Hepatocyte (in vitro differentiated cells): ENCODE measurements at regions not wholly inside any gene's neighbourhood (a gene's known extent, or its start where the extent isn't known, plus 50 kb on each side); places are given as distances from the start of the nearest gene placed in this dataset.

Experiments
- DNase-seq: peaks from one replicate; pipeline ENCODE4 v3.0.0-alpha.2; 2016; ENCODE audit warnings: low spot score
- H2AFZ ChIP-seq: fragments of 200-600 bp; sonication (generic); 2 replicates; pipeline ENCODE4 v1.6.0; 2016; ENCODE audit warnings: antibody characterized with exemption, mild to moderate bottlenecking
- H3K27ac ChIP-seq: fragments of 200-600 bp; sonication (generic); 2 replicates; pipeline ENCODE4 v1.5.1; 2016; ENCODE audit warnings: mild to moderate bottlenecking
- H3K27me3 ChIP-seq: fragments of 200-600 bp; sonication (generic); 2 replicates; pipeline ENCODE4 v1.6.1; 2016
- H3K36me3 ChIP-seq: fragments of 200-600 bp; sonication (generic); replicated peaks from 2 replicates; pipeline ENCODE4 v1.5.1; 2016; ENCODE audit warnings: low read depth; ENCODE audit not compliant: insufficient read depth
- H3K4me1 ChIP-seq: fragments of 200-600 bp; sonication (generic); 2 replicates; pipeline ENCODE4 v1.5.1; 2016; ENCODE audit warnings: mild to moderate bottlenecking, moderate library complexity; ENCODE audit not compliant: insufficient read depth
- H3K4me2 ChIP-seq: fragments of 200-600 bp; sonication (generic); 2 replicates; pipeline ENCODE4 v1.6.0; 2016
- H3K4me3 ChIP-seq: fragments of 200-600 bp; sonication (generic); 2 replicates; pipeline ENCODE4 v1.5.1; 2016; ENCODE audit warnings: mild to moderate bottlenecking
- H3K79me2 ChIP-seq: fragments of 200-600 bp; sonication (generic); 2 replicates; pipeline ENCODE4 v1.6.0; 2017; ENCODE audit warnings: mild to moderate bottlenecking
- H3K9me2 ChIP-seq: fragments of 200-600 bp; sonication (generic); replicated peaks from 2 replicates; pipeline ENCODE4 v1.6.0; 2017; ENCODE audit warnings: mild to moderate bottlenecking; ENCODE audit not compliant: insufficient read depth
- H3K9me3 ChIP-seq: fragments of 200-600 bp; sonication (generic); 2 replicates; pipeline ENCODE4 v1.5.1; 2016; ENCODE audit warnings: low read depth, mild to moderate bottlenecking
- H4K20me1 ChIP-seq: fragments of 200-600 bp; sonication (generic); 2 replicates; pipeline ENCODE4 v1.6.0; 2016; ENCODE audit warnings: mild to moderate bottlenecking; ENCODE audit not compliant: insufficient read depth, poor library complexity, severe bottlenecking
- CTCF ChIP-seq: fragments of 200-600 bp; sonication (generic); IDR thresholded peaks from 2 replicates; pipeline ENCODE4 v1.5.1; 2016; ENCODE audit warnings: antibody characterized with exemption, mild to moderate bottlenecking; ENCODE audit not compliant: poor library complexity
- EZH2 ChIP-seq: fragments of 200-600 bp; sonication (generic); IDR thresholded peaks from 2 replicates; pipeline ENCODE4 v1.6.1; 2016; ENCODE audit warnings: antibody characterized with exemption, mild to moderate bottlenecking, borderline replicate concordance
- EZH2phosphoT487 ChIP-seq: fragments of 200-600 bp; sonication (generic); IDR thresholded peaks from one replicate; pipeline ENCODE4 v1.6.1; 2018; ENCODE audit warnings: antibody characterized with exemption, mild to moderate bottlenecking, low read depth, moderate library complexity; ENCODE audit not compliant: unreplicated experiment, severe bottlenecking
- WGBS: methylation state at CpG from one replicate; pipeline ENCODE4 v1.1.6; 2016; ENCODE audit warnings: low lambda C conversion rate; ENCODE audit errors: missing lambda C conversion rate; 5-methylcytosine and 5-hydroxymethylcytosine counted together

DNA sequence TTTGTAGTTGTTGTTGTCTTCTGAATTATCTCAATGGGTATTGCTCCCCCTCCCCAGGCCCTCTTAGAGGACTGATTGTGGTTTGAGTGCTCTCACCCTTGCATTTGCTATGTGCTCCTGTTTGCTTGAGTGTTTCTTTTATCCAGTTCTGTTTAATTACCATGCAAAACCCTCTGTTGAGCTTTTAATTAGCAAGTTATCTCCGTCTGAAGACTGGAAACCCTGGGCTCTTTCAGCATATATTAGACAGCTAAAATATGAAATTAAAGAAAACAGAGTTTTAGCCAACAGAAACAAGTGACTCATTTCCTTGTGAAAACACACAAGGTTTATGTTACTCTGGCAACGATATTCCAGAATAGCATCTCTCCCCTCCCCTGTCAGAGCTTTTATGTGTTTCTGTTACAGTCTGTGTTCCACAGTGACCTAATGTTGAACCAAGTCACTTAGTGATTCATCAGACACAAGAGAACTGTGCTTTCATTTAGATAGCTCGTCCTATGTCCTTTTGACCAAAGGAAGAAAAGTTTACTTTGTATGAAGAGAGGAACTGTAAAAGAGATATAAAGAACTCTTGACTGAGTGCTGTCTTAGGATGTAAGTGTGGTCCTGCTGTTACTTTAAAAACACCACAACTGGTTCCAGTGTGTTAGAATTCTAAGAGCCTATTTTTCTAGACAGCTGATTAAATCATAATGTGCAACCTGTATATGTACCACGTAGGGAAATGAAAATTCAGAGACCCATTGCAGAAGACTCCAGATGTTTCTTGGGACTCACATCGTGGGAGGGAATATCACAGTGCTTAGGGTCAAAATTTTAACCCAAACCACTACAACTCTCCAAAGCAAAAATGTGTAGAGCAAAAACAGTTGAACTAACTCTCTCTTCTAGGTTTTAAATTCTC lies 172.8 kb upstream of the RBMS1 start:
- no peak overlapping the region for H2AFZ ChIP-seq
- H3K4me3 ChIP-seq = no peak overlapping the region
- no peaks in the 10 kb centered on the region for H3K9me2 ChIP-seq
- DNase-seq = peak; percentile 80
- H3K36me3 ChIP-seq = no peaks in the 10 kb centered on the region
- H3K27me3 ChIP-seq = no peaks in the 10 kb centered on the region
- TF ChIP-seq EZH2phosphoT487 (no peak), CTCF (no peak), EZH2 (no peak)
- H4K20me1 ChIP-seq = no peaks in the 10 kb centered on the region
- H3K79me2 ChIP-seq = no peaks in the 10 kb centered on the region
- no peaks in the 10 kb centered on the region for H3K4me1 ChIP-seq
- 29% methylated on average over 5 of the region's 5 CpGs for WGBS
- peak overlapping the region; percentile 43 for H3K4me2 ChIP-seq
- H3K9me3 ChIP-seq = no peaks in the 10 kb centered on the region
- H3K27ac ChIP-seq = peak overlapping the region; percentile 80

DNA sequence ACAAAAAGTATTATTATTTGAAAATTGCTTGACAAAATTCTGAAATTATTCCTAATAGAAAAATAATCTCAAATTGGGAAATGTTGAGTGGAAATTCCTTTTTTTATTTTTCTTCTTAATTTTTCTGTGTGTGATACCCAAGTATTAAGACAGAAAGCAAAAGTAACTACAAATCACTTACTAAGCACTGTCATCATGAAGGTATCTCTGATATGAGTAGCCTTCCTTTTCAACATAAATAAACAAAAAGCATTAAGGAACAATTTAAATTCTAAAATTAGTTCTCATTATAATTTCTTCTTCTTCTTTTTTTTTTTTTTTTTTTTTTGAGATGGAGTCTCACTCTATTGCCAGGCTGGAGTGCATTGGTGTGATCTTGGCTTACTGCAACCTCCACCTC lies 174.2 kb upstream of the RBMS1 start:
- no peaks in the 10 kb centered on the region for H3K27me3 ChIP-seq
- no peak for DNase-seq
- H3K4me3 ChIP-seq = no peak overlapping the region
- TF ChIP-seq EZH2 (no peak), EZH2phosphoT487 (no peak), CTCF (no peak)
- no peaks in the 10 kb centered on the region for H4K20me1 ChIP-seq
- no peak overlapping the region for H2AFZ ChIP-seq
- peak overlapping the region; percentile 71 for H3K27ac ChIP-seq
- no peaks in the 10 kb centered on the region for H3K36me3 ChIP-seq
- H3K79me2 ChIP-seq = no peaks in the 10 kb centered on the region
- no peak overlapping the region for H3K4me2 ChIP-seq
- no peaks in the 10 kb centered on the region for H3K4me1 ChIP-seq
- H3K9me2 ChIP-seq = no peaks in the 10 kb centered on the region
- no peaks in the 10 kb centered on the region for H3K9me3 ChIP-seq

- Histone ChIP-seq H2AFZ (no peak overlapping the region), H3K27me3 (no peaks in the 10 kb centered on the region), H3K36me3 (no peaks in the 10 kb centered on the region), H3K9me2 (no peaks in the 10 kb centered on the region), H3K4me2 (no peak overlapping the region), H3K79me2 (no peaks in the 10 kb centered on the region), H3K27ac (no peak overlapping the region), H3K4me1 (no peaks in the 10 kb centered on the region), H3K4me3 (no peak overlapping the region), H4K20me1 (no peaks in the 10 kb centered on the region), H3K9me3 (no peaks in the 10 kb centered on the region)
- no peak for DNase-seq
- TF ChIP-seq EZH2phosphoT487 (no peak), CTCF (no peak), EZH2 (no peak)
- WGBS = 98% methylated on average over 5 of the region's 5 CpGs
These were observed 177.0 kb upstream of the RBMS1 start for GRCh38 chr2:160670618-160671017.
